PC-3 (cell line): ENCODE measurements at regions not wholly inside any gene's neighbourhood (a gene's known extent, or its start where the extent isn't known, plus 50 kb on each side); places are given as distances from the start of the nearest gene placed in this dataset.

Source experiments
- ATAC-seq: fragments of 200-7000 bp; cut with Tn5 transposase; 2 replicates; pipeline ENCODE4 v1.9.1; 2020; ENCODE audit warnings: mild to moderate bottlenecking, moderate library complexity
- BruUV-seq: library from RNA; stranded (reverse); fragments of 400-500 nt; replicated peaks from 2 replicates; lab custom pipeline; 2021; lab: Mats Ljungman, UMichigan
- CTCF ChIA-PET: fragments of 300-600 bp; sonication (Branson Sonifier 250); formaldehyde crosslinking; loops from one replicate; lab custom pipeline; 2022; ENCODE audit warnings: antibody characterized with exemption; lab: Charles Lee
- POLR2A ChIA-PET: fragments of 300-600 bp; sonication (Branson Sonifier 250); formaldehyde crosslinking; loops from one replicate; lab custom pipeline; 2022; ENCODE audit warnings: antibody characterized with exemption; ENCODE audit not compliant: unreplicated experiment; lab: Charles Lee
- DNase-seq: peaks from one replicate; pipeline ENCODE4 v3.0.0-alpha.2; 2015
- H2AFZ ChIP-seq: fragments of 300-600 bp; sonication (generic); 2 replicates; pipeline ENCODE4 v1.6.0; 2016; ENCODE audit warnings: antibody characterized with exemption, low read length
- H3F3A ChIP-seq: fragments of 300-600 bp; sonication (generic); one replicate; pipeline ENCODE4 v1.6.0; 2017; ENCODE audit warnings: antibody characterized with exemption, low read length, control low read depth, mild to moderate bottlenecking; ENCODE audit not compliant: unreplicated experiment
- H3K27ac ChIP-seq: fragments of 300-600 bp; sonication (generic); 2 replicates; pipeline ENCODE4 v1.5.1; 2016; ENCODE audit warnings: mild to moderate bottlenecking, low read length
- H3K27me3 ChIP-seq: fragments of 300-600 bp; sonication (generic); 2 replicates; pipeline ENCODE4 v1.6.1; 2016; ENCODE audit warnings: low read length, mixed read lengths
- H3K36me3 ChIP-seq: fragments of 300-600 bp; sonication (generic); 2 replicates; pipeline ENCODE4 v1.6.1; 2016; ENCODE audit warnings: low read depth, mixed run types, low read length, mixed read lengths
- H3K4me1 ChIP-seq: fragments of 300-600 bp; sonication (generic); 2 replicates; pipeline ENCODE4 v1.5.1; 2016; ENCODE audit warnings: low read length; ENCODE audit not compliant: insufficient read depth
- H3K4me2 ChIP-seq: fragments of 300-600 bp; sonication (generic); 2 replicates; pipeline ENCODE4 v1.6.0; 2016; ENCODE audit warnings: low read length
- H3K4me3 ChIP-seq: fragments of 300-600 bp; sonication (generic); 2 replicates; pipeline ENCODE4 v1.5.1; 2016; ENCODE audit warnings: mild to moderate bottlenecking, low read length, mixed read lengths
- H3K79me2 ChIP-seq: fragments of 300-600 bp; sonication (generic); 2 replicates; pipeline ENCODE4 v1.6.1; 2017; ENCODE audit warnings: low read length, mixed read lengths
- H3K9ac ChIP-seq: fragments of 300-600 bp; sonication (generic); 2 replicates; pipeline ENCODE4 v1.6.0; 2016; ENCODE audit warnings: mild to moderate bottlenecking, low read length
- H3K9me2 ChIP-seq: fragments of 300-600 bp; sonication (generic); replicated peaks from 2 replicates; pipeline ENCODE4 v1.6.1; 2016; ENCODE audit warnings: mixed run types, low read length, mixed read lengths
- H3K9me3 ChIP-seq: fragments of 300-600 bp; sonication (generic); 2 replicates; pipeline ENCODE4 v1.6.1; 2016; ENCODE audit warnings: low read length, mixed read lengths
- H4K20me1 ChIP-seq: fragments of 300-600 bp; sonication (generic); 2 replicates; pipeline ENCODE4 v1.6.1; 2016; ENCODE audit warnings: low read length, mixed read lengths
- EZH2 ChIP-seq: fragments of 300-600 bp; sonication (generic); IDR thresholded peaks from one replicate; pipeline ENCODE4 v1.6.1; 2017; ENCODE audit warnings: antibody characterized with exemption, mild to moderate bottlenecking, low read length; ENCODE audit not compliant: unreplicated experiment
- EZH2phosphoT487 ChIP-seq: fragments of 300-600 bp; sonication (generic); IDR thresholded peaks from 2 replicates; pipeline ENCODE4 v1.6.1; 2018; ENCODE audit warnings: mild to moderate bottlenecking, antibody characterized with exemption, low read length, borderline replicate concordance
- intact Hi-C: fragments of 100-400 bp; cut with micrococcal nuclease; formaldehyde crosslinking; loops from 2 replicates; pipeline ENCODE4 v1.9.0; 2023
- TF ChIP-seq, protein P1 (sequence below): fragments of 300-600 bp; sonication (generic); conservative IDR thresholded peaks from 2 replicates; pipeline ENCODE4 v1.5.1; 2017; ENCODE audit warnings: antibody characterized with exemption, low read depth, mild to moderate bottlenecking, low read length

DNA sequence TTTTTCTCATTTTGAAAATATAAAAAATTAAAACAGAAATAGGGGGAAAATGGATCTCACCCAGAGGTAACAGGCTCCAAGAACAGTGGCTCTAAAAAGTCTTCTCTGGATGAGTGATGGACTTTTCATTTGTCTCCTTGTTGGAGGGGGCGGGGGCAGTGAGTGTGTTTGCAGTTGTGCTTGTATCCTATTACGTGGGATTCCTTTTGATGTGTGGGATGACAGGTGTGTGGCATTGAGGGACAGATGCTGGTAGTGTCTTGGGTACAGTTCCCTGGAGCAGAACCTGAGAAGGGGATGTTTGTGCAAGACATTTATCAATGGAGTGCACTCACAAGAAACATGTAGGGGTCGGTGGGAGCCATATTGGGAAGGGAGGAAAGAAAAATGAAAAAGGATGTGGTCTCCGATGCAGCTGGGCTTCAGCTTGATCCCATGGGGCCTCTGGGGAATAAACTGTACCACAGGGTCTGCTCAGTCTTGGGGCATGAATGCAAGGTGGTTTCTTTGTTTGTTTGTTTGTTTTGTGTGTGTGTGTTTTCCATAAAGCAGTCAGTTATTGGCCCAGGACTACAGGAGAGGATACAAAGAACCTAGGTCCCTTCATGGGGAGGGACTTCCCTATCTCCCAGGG, 120.0 kb upstream of the SLC35G4 start:
- Histone ChIP-seq H3K79me2 (no peaks in the 10 kb centered on the region), H3K27ac (no peak overlapping the region), H3K4me1 (no peaks in the 10 kb centered on the region), H3K9ac (no peak overlapping the region), H4K20me1 (no peaks in the 10 kb centered on the region), H3K4me3 (no peak overlapping the region), H3K4me2 (no peak overlapping the region), H3K36me3 (no peaks in the 10 kb centered on the region), H2AFZ (no peak overlapping the region), H3F3A (no peaks in the 10 kb centered on the region), H3K27me3 (peaks cover 45% of the 10 kb centered on the region), H3K9me2 (no peaks in the 10 kb centered on the region), H3K9me3 (no peaks in the 10 kb centered on the region)
- no TSS peak for BruUV-seq
- ATAC-seq: no peak
- POLR2A ChIA-PET: no interaction called here
- DNase-seq: no peak
- TF ChIP-seq EZH2phosphoT487: no peak
- CTCF ChIA-PET: no interaction called here
- intact Hi-C loops: no loop called here

DNA sequence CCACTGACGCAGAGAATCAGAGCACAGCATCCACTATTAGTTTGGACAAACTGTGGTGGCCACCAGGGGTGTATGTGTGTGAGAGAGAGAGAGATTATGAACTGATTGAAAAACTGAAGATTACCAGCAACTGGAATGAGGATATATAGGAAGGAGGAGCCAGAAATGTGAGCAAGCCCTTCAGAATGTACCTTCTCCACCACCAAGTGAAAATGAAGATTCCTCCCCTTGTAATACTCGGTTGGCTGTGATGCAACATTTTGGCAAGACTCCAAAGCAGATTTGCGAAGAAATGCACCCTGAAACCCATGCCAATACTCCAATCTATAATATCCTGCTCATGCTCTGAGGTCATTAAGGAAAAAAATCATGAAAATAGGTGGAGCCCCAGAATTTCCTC, 121.2 kb upstream of the SLC35G4 start:
- intact Hi-C loops: no loop called here
- TF ChIP-seq, protein P1, sequence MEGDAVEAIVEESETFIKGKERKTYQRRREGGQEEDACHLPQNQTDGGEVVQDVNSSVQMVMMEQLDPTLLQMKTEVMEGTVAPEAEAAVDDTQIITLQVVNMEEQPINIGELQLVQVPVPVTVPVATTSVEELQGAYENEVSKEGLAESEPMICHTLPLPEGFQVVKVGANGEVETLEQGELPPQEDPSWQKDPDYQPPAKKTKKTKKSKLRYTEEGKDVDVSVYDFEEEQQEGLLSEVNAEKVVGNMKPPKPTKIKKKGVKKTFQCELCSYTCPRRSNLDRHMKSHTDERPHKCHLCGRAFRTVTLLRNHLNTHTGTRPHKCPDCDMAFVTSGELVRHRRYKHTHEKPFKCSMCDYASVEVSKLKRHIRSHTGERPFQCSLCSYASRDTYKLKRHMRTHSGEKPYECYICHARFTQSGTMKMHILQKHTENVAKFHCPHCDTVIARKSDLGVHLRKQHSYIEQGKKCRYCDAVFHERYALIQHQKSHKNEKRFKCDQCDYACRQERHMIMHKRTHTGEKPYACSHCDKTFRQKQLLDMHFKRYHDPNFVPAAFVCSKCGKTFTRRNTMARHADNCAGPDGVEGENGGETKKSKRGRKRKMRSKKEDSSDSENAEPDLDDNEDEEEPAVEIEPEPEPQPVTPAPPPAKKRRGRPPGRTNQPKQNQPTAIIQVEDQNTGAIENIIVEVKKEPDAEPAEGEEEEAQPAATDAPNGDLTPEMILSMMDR: no peak
- no peak for TF ChIP-seq EZH2
- no peak for TF ChIP-seq EZH2phosphoT487
- Histone ChIP-seq H3K4me1 (no peaks in the 10 kb centered on the region), H3K9me2 (no peaks in the 10 kb centered on the region), H3K79me2 (no peaks in the 10 kb centered on the region), H3K36me3 (no peaks in the 10 kb centered on the region), H3K4me3 (no peak overlapping the region), H3K4me2 (no peak overlapping the region), H3K27me3 (peaks cover 56% of the 10 kb centered on the region), H3F3A (no peaks in the 10 kb centered on the region), H3K9me3 (no peaks in the 10 kb centered on the region), H3K9ac (no peak overlapping the region), H4K20me1 (no peaks in the 10 kb centered on the region), H2AFZ (no peak overlapping the region), H3K27ac (no peak overlapping the region)
- BruUV-seq: no TSS peak
- ChIA-PET CTCF (no interaction called here), POLR2A (no interaction called here)
- no peak for ATAC-seq
- no peak for DNase-seq

DNA sequence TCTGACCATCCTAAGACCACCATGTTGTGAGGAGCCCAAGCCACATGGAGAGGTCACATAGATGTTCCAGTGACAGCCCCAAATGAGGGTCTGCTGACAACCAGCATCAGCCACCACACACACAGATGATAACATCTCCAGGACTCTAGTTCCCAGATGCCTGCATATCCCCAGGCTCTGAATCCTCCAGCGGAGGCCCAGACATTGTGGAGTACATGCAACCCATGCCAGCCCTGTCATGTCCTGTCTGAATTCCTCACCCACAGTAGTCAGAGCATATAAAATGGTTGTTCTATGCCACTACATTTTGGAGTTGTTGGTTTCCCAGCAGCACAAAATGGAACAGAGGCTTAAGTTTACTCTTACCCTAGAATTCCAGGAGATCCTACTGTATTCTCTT, 122.0 kb upstream of the SLC35G4 start:
- ATAC-seq (no peak), DNase-seq (no peak)
- Histone ChIP-seq H3K4me3 (no peak overlapping the region), H3K9me3 (no peaks in the 10 kb centered on the region), H3K9me2 (no peaks in the 10 kb centered on the region), H3F3A (no peaks in the 10 kb centered on the region), H3K36me3 (no peaks in the 10 kb centered on the region), H3K4me2 (no peak overlapping the region), H3K27ac (no peak overlapping the region), H2AFZ (no peak overlapping the region), H3K79me2 (no peaks in the 10 kb centered on the region), H3K4me1 (no peaks in the 10 kb centered on the region), H4K20me1 (no peaks in the 10 kb centered on the region), H3K9ac (no peak overlapping the region), H3K27me3 (peaks cover 60% of the 10 kb centered on the region)
- TF ChIP-seq EZH2 (no peak), EZH2phosphoT487 (no peak)
- TF ChIP-seq, protein P1: no peak
- BruUV-seq: no TSS peak
- intact Hi-C loops: no loop called here
- CTCF ChIA-PET: no interaction called here
- POLR2A ChIA-PET: no interaction called here
